Caco-2 (cell line): ENCODE measurements at regions not wholly inside any gene's neighbourhood (a gene's known extent, or its start where the extent isn't known, plus 50 kb on each side); places are given as distances from the start of the nearest gene placed in this dataset.

ENCODE experiments used
- BruUV-seq: library from RNA; stranded (reverse); fragments of 400-500 nt; replicated peaks from 2 replicates; lab custom pipeline; 2021; lab: Mats Ljungman, UMichigan
- CTCF ChIA-PET: fragments of 300-600 bp; sonication (Branson Sonifier 250); formaldehyde crosslinking; loops from one replicate; lab custom pipeline; 2022; ENCODE audit warnings: antibody characterized with exemption; lab: Charles Lee
- POLR2A ChIA-PET: fragments of 300-600 bp; sonication (Branson Sonifier 250); formaldehyde crosslinking; loops from one replicate; lab custom pipeline; 2022; ENCODE audit warnings: antibody characterized with exemption; lab: Charles Lee
- DNase-seq, 2 experiments: peaks; one replicate each; pipeline versions ENCODE4 v3.0.0 to v3.0.0-alpha.2; 2020 to 2022
- H3K27me3 ChIP-seq: replicated peaks from 2 replicates; pipeline ENCODE4 v1.6.0; 2011; ENCODE audit warnings: low read length; ENCODE audit not compliant: control insufficient read depth, insufficient read depth
- H3K36me3 ChIP-seq: 2 replicates; pipeline ENCODE4 v1.5.1; 2011; ENCODE audit warnings: low read length; ENCODE audit not compliant: control insufficient read depth, insufficient read depth
- H3K4me1 ChIP-seq: fragments of 250-450 bp; sonication (Bioruptor Pico); 2 replicates; pipeline ENCODE4 v1.5.1; 2020; ENCODE audit warnings: mild to moderate bottlenecking
- H3K4me3 ChIP-seq: 2 replicates; pipeline ENCODE4 v1.5.1; 2011; ENCODE audit warnings: low read depth, mild to moderate bottlenecking, control low read depth, low read length
- H3K9me3 ChIP-seq: fragments of 250-450 bp; sonication (Bioruptor Pico); 2 replicates; pipeline ENCODE4 v1.5.1; 2020; ENCODE audit warnings: mild to moderate bottlenecking, moderate library complexity
- H3K27ac Mint-ChIP-seq: one replicate; pipeline ENCODE4 v1.8.0; 2022; ENCODE audit warnings: mixed read lengths; ENCODE audit not compliant: unreplicated experiment
- H3K27me3 Mint-ChIP-seq: one replicate; pipeline ENCODE4 v1.8.0; 2022; ENCODE audit warnings: mixed read lengths; ENCODE audit not compliant: insufficient read depth, unreplicated experiment
- H3K36me3 Mint-ChIP-seq: one replicate; pipeline ENCODE4 v1.8.0; 2022; ENCODE audit warnings: mild to moderate bottlenecking, mixed read lengths; ENCODE audit not compliant: insufficient read depth, unreplicated experiment
- H3K4me1 Mint-ChIP-seq: one replicate; pipeline ENCODE4 v1.8.0; 2022; ENCODE audit warnings: low read depth, mixed read lengths; ENCODE audit not compliant: unreplicated experiment
- H3K4me3 Mint-ChIP-seq: one replicate; pipeline ENCODE4 v1.8.0; 2022; ENCODE audit warnings: mild to moderate bottlenecking, moderate library complexity, mixed read lengths; ENCODE audit not compliant: unreplicated experiment
- H3K9me3 Mint-ChIP-seq: one replicate; pipeline ENCODE4 v1.8.0; 2022; ENCODE audit warnings: mixed read lengths; ENCODE audit not compliant: unreplicated experiment
- intact Hi-C: fragments of 100-400 bp; cut with micrococcal nuclease; formaldehyde crosslinking; loops from one replicate; pipeline ENCODE4 v1.10.0; 2022; ENCODE audit not compliant: unreplicated experiment
- TF ChIP-seq, protein P1 (sequence below), 2 experiments: fragments of 200-600 bp in 1 of 2; IDR thresholded peaks; 1 replicate in 1 of 2; 2 replicates in 1 of 2; pipeline versions ENCODE4 v1.5.1 to v1.8.0; 2011 to 2022; ENCODE audit warnings: antibody characterized with exemption in 1 of 2, control low read depth in 1 of 2, inconsistent platforms in 1 of 2, low read depth in 1 of 2, low read length in 1 of 2, mild to moderate bottlenecking in 1 of 2, moderate library complexity in 1 of 2; ENCODE audit not compliant: insufficient read depth in 1 of 2, severe bottlenecking in 1 of 2, unreplicated experiment in 1 of 2

DNA sequence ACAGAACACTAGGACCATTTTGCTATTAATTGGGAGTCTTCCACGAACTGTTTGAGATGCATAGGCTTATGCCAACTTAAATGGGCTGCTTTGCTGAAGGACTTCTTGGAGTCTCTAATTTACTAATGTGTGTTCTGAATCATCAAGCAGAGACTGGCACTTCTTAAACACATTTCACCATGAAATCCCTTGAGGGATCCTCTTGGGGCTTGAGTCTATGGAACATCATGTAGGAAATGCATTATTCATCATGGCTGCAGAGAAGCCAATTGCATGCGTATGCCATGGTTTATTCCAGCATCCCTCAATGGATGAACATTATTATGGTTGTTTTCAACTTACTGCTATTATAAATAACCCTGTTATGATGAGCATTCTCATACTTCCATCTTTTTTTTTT, 73.4 kb downstream of the FGD2 start:
- Mint-ChIP-seq H3K27me3 (no peaks in the 10 kb centered on the region), H3K4me3 (no peak overlapping the region), H3K36me3 (no peaks in the 10 kb centered on the region), H3K9me3 (no peaks in the 10 kb centered on the region), H3K4me1 (peaks cover 7% of the 10 kb centered on the region), H3K27ac (no peak overlapping the region)
- CTCF ChIA-PET, result no interaction called here
- Histone ChIP-seq H3K4me3 (no peak overlapping the region), H3K9me3 (no peaks in the 10 kb centered on the region), H3K36me3 (no peaks in the 10 kb centered on the region), H3K4me1 (peaks cover 9% of the 10 kb centered on the region), H3K27me3 (no peaks in the 10 kb centered on the region)
- no peak for DNase-seq
- no TSS peak for BruUV-seq
- TF ChIP-seq, protein P1, sequence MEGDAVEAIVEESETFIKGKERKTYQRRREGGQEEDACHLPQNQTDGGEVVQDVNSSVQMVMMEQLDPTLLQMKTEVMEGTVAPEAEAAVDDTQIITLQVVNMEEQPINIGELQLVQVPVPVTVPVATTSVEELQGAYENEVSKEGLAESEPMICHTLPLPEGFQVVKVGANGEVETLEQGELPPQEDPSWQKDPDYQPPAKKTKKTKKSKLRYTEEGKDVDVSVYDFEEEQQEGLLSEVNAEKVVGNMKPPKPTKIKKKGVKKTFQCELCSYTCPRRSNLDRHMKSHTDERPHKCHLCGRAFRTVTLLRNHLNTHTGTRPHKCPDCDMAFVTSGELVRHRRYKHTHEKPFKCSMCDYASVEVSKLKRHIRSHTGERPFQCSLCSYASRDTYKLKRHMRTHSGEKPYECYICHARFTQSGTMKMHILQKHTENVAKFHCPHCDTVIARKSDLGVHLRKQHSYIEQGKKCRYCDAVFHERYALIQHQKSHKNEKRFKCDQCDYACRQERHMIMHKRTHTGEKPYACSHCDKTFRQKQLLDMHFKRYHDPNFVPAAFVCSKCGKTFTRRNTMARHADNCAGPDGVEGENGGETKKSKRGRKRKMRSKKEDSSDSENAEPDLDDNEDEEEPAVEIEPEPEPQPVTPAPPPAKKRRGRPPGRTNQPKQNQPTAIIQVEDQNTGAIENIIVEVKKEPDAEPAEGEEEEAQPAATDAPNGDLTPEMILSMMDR (IDR thresholded peaks at IDR 0.05; ENCODE audit: insufficient read depth in 1 of 2, low read depth in 1 of 2, low read length in 1 of 2, severe bottlenecking in 1 of 2, unreplicated experiment in 1 of 2), result no peak
- intact Hi-C loops, result no loop called here
- POLR2A ChIA-PET, result no interaction called here

DNA sequence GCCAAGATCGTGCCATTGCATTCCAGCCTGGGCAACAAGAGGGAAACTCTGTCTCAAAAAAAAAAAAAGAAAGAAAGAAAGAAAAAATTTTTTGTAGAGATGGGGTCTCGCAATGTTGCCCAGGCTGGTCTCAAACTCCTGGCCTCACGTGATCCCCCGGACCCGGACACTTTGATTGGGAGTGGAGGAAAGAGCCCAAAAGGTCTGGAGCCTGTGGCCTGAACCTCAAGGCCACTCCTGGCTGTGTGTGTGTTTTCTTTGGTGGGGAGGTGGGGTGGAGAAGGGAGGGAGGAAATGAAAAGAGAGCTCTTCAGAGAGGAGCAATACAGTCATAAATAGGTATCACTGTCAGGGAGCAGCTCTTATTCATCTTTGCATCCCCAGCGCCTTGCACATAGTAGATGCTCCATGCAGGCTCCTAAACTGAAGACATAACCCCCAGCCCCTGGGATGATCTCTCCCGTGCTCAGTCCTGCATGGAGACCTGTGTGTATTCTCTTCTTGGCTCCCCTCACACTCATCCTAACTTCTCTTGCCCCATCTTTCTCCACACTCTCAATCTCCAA, 75.7 kb downstream of the FGD2 start:
- no peaks in the 10 kb centered on the region for H3K27me3 Mint-ChIP-seq
- intact Hi-C loops, result no loop called here
- H3K27ac Mint-ChIP-seq, result no peak overlapping the region
- H3K4me1 ChIP-seq, result peaks cover 12% of the 10 kb centered on the region
- no peak for DNase-seq
- H3K9me3 Mint-ChIP-seq, result no peaks in the 10 kb centered on the region
- no peaks in the 10 kb centered on the region for H3K27me3 ChIP-seq
- no peak overlapping the region for H3K4me3 Mint-ChIP-seq
- ChIA-PET POLR2A (no interaction called here), CTCF (no interaction called here)
- no peaks in the 10 kb centered on the region for H3K36me3 ChIP-seq
- H3K4me3 ChIP-seq, result no peak overlapping the region
- peaks cover 8% of the 10 kb centered on the region for H3K4me1 Mint-ChIP-seq
- no peaks in the 10 kb centered on the region for H3K36me3 Mint-ChIP-seq
- no TSS peak for BruUV-seq
- H3K9me3 ChIP-seq, result no peaks in the 10 kb centered on the region
- TF ChIP-seq, protein P1 (IDR thresholded peaks at IDR 0.05; ENCODE audit: insufficient read depth in 1 of 2, low read depth in 1 of 2, low read length in 1 of 2, severe bottlenecking in 1 of 2, unreplicated experiment in 1 of 2), result no peak

DNA sequence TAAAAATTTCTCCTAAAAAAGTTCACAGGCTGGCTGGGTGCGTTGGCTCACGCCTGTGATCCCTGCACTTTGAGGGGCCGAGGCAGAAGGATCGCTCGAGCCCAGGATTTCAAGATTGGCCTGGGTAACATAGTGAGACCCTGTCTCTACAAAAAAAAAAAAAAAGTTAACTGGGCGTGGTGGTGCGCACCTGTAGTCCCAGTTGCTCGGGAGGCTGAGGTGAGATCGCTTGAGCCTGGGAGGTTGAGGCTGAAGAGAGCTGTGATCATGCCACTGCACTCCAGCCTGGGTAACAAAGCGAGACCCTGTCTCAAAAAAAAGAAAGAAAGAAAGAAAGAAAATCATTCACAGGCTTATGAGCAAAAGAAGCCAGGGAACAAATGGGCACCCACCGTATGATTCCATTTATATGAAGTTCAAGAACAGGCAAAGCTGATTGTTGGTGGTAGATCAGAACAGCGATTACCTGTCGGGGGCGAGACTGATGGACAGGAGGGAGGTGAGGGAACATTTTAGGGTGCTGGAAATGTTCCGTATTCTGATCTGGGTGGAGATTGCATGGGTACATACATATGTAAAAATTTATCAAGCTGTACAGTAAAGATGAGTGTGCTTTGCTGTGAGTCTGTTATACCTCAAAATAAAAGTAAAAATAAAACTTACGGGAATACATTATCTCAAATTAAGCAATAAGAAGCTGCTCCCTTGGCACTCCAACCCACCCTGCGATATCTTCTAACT, 77.1 kb downstream of the FGD2 start:
- POLR2A ChIA-PET, result interaction anchor here (0.5 kb wide), 1 partner anchor 87 kb away, joined by 6 read pairs; no protein-coding TSS in a partner anchor
- H3K9me3 Mint-ChIP-seq, result no peaks in the 10 kb centered on the region
- peaks cover 8% of the 10 kb centered on the region for H3K4me1 Mint-ChIP-seq
- Histone ChIP-seq H3K9me3 (no peaks in the 10 kb centered on the region), H3K4me1 (peaks cover 12% of the 10 kb centered on the region), H3K36me3 (no peaks in the 10 kb centered on the region), H3K4me3 (no peak overlapping the region), H3K27me3 (no peaks in the 10 kb centered on the region)
- DNase-seq, result no peak
- TF ChIP-seq, protein P1 (IDR thresholded peaks at IDR 0.05; ENCODE audit: insufficient read depth in 1 of 2, low read depth in 1 of 2, low read length in 1 of 2, severe bottlenecking in 1 of 2, unreplicated experiment in 1 of 2), result no peak
- no peaks in the 10 kb centered on the region for H3K36me3 Mint-ChIP-seq
- no TSS peak for BruUV-seq
- no peak overlapping the region for H3K4me3 Mint-ChIP-seq
- no peak overlapping the region for H3K27ac Mint-ChIP-seq
- H3K27me3 Mint-ChIP-seq, result no peaks in the 10 kb centered on the region
- CTCF ChIA-PET, result no interaction called here
- intact Hi-C loops, result no loop called here
